ENCODE measurements at regions not wholly inside any gene's neighbourhood (a gene's known extent, or its start where the extent isn't known, plus 50 kb on each side); places are given as distances from the start of the nearest gene placed in this dataset.

DNA sequence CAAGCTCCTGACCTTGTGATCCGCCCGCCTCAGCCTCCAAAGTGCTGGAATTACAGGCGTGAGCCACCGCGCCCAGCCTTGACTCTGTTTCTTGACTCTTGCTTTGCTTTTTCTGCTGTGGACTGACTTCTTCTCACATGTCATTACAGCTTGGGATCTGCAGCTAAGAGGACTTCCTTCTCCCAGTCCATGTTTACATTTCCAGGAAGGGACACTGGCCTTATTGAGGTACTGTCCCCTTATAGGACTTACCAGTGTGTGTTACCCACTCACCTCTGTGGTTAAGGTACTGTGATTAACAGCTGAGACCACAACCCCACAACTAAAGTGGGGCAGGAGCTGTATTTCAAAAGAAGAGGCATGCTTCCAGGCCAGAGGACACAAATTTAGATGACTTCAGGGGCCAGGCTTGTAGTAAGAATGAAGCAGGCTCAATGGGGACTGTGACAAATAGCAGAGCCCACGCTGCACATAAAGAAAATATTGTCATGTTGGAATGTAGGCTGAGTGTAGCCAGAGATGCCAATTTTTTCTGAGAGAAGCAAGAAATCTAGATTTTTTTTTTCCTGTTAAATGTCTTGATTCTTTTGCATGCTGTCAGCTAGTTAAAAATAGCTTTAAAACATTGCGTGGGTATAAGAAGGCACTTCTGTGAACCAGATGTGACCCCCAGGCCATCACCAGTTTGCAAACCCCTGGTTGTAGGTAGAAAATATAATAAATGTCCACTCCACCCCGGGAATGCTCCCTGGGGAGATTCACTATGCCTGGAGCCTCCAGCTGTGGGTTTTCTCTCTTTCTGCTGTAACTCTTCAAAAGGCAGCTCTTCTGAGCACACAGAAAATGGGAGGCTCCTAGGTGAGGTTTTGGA lies 75.0 kb downstream of the PTPDC1 start:
- FAIRE-seq, result no peak
- no peak for DNase-seq (ENCODE audit: low spot score)

DNA sequence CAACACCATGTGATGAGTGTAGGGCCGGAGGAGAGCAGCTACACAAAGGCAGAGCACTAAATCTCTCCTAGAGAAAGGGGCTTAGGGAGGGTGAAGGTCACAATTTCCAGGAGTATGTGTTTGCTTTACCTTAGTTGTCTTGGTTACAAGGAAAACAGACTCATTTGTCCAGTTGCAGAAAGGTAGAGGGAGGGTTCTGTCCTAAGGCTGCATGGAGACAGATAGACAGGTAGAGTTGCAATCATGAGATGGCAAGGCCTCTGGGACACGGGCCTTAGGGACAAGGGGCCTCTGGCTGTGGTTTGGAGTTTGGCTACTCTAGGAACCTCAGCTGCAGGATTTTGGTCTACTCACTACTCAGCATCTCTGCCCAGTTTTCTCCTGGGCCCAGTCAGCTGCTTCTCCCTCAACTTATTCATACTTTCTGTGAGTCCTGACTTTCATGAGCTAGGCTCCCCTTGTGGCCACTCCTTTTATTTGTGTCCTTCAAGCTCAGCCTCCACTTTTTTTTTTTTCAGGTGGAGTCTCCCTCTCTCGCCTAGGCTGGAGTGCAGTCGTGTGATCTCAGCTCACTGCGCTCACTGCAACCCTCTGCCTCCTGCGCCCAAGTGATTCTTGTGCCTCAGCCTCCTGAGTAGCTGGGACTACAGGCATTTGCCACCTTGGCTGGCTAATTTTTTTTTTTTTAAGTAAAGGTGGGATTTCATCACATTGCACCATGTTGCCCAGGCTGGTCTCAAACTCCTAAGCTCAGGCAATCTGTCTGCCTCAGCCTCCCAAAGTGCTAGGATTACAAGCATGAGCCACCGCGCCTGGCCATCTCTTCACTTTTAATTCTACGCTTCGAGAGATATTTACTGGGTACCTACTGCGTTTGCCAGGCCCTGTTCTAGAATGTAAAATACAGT lies 76.6 kb downstream of the PTPDC1 start:
- DNase-seq (ENCODE audit: low spot score) (no peak), FAIRE-seq (no peak)

DNA sequence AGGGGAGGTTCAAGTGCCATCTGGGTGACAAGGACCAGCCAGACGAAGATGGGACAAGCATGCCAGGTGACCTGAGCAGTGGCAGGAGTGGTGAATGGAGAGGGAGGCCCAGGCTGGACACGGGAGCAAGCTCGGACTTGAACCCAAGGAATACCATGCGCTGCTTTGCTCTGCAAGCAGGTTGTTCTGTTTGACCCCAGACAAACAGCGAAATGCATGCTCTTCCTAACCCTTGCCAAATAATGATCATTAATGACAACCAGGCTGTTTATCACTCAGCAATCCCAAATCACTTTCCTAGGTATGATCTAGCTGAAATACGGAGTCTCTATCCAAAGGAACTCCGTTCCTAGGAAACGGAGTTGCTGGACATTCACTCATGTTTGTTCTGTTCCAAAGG lies 77.4 kb downstream of the PTPDC1 start:
- no peak for FAIRE-seq
- DNase-seq (ENCODE audit: low spot score), result no peak

DNA sequence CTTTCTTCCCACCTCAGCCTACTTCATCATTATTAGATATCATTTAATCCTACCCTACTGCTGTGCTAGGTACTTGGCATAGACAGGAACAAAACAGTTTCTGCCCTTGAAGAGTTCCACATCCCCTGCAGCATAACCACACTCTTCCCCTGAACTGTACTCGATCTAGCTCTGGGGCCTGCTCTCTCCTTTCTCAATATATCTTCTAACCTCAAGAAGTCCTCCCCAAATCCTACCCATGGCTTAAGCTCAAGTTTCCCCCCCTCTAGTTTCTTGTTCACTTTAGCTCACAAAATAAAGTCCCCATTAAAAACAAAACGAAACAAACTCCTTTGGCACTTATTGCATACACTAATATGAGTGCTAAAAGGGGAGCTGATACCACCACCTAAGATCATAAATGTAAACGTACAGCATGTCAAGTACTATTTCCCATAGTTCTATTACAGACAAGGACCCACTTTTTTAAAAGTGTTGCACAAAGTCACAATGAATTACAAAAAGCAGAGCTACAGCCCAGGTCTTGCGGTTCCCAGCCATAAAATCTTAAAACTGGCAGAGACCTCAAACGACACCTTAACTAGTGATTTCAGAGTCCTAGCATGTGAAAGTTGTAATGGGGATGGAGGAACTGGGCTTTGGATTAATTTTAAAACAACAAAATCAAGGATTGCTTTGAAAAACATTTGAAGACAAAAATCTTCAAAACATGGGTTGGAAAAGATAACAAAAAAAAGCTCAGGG lies 80.7 kb downstream of the PTPDC1 start:
- no peak for FAIRE-seq
- no peak for DNase-seq (ENCODE audit: low spot score)

GRCh38 chr9:94165592-94166235 lies 81.5 kb downstream of the PTPDC1 start:
- FAIRE-seq, result peak; percentile 72
- DNase-seq (ENCODE audit: low spot score), result peak; percentile 98

DNA sequence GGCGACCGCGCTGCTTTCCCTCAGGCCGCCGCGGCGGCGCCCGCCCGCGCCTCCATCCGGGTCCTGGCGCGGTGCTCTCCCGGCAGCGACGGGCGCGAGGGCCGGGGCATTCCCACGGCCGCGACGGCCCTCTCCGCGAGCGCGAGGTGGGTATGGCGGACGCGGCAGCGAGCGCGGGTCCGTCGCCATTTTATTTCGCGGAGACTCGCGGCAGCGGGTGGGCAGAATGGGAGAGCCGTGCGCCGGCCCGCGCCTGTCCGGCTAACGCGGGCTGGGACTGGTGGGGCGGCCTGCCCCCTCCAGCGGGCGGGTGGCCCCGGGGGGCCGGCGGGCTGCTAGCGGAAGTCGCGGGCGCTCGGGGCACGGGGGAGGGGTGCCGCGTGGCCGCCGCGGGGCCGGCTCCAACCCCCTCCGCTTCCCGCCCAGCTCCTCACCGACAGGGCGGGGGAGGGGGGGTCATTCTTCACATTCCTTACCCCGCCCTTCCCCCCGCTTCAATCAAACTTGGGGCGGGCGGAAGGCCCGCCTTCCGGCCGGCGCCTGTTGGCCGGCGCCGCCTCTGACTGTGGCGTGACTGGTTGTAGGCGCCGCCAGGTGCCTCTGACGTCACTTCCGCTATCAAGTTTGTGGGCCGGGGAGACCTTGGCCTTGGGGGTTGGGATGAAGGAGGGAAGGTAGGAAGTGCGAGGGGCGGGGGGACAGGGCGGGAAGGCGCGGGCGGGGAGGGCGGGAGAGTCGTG lies 82.1 kb downstream of the PTPDC1 start:
- peak; percentile 63 for FAIRE-seq
- peak; percentile 99 for DNase-seq (ENCODE audit: low spot score)

- FAIRE-seq (no peak), DNase-seq (ENCODE audit: low spot score) (no peak)
Measured at GRCh38 chr9:94166976-94167346, 82.7 kb downstream of the PTPDC1 start.

DNA sequence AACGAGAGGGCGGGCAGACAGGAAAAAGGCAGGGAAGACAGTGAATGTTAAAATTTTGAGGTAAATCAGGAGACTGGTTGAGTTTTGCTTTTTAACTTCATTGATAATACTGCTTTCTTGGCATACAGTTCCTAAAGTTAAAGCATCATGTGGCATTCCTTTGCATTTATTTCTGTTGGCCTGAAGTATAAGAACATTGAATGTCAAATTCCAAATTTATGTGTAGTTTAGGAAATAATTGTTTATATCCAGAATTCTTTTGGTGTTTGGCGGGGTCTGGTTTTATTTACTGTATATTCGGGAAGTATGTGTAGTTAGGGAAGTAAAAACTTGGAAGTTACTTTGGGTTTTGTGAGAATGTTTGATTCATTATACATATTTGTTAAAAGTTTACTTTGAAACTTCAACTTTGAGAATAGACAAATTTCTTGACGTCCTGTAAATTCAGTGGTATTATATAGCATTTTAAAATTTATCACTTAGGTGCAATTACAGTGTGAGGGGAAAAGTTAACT lies 83.2 kb downstream of the PTPDC1 start:
- DNase-seq (ENCODE audit: low spot score), result no peak
- FAIRE-seq, result peak; percentile 17

DNA sequence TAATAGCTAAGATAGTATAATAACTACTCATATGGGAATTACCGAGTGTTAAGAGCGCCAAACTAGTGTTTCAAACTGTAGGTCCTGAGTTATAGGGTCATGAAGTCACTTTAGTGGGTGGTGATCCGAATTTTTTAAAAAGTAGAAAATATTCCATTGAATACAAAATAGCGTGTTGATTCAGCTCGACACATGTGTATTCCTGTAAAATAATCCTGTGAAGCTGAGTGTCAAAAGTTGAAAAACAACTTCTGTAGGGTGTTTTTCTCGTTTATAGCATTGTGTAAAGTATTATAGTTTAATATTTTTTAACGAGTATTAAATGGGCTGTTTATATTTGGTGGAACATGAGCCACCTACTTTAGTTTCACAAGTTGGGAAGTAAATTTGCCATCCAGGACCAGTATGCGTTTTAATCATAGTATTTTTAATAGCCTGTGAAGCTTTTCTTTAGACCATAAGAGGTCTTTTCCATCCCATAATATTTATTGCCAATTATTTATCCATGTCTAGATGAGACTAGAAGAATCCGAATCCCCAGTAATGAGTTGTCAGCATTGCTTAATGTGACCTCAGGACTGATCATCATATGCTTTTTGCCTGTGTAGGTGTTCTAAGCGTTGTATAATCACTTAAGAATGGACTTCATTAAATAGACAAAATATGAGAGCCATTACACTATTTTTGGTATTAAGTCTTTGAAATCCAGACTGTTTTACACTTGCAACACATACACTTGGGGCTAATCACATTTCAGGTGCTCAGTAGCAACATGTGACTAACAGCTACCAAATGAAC lies 84.1 kb downstream of the PTPDC1 start:
- FAIRE-seq (no peak), DNase-seq (ENCODE audit: low spot score) (no peak)

- peak; percentile 7 for FAIRE-seq
Measured at GRCh38 chr9:94169968-94170367, 85.7 kb downstream of the PTPDC1 start.

DNA sequence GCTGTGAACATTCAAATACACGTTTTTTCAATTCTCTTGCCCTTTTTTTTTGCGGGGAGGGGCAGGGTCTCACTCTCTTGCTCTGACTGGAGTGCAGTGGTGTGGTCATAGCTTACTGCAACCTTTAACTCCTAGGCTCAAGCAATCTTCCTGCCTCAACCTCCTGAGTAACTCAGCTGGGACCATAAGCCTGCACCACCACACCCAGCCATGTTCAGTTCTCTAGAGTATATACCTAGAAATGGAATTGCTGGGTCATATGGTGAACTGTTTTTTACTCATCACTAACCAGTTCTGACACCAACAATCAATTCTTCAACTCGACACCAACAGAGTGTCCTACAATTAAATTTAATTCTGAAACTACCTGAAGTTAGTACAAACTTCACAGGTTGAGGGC lies 85.5 kb upstream of the ZNF169 start:
- DNase-seq (ENCODE audit: low spot score) (no peak), FAIRE-seq (no peak)

More at GRCh38 chr9:94169968-94170367, 85.7 kb downstream of the PTPDC1 start:
- no peak for DNase-seq (ENCODE audit: low spot score)

DNA sequence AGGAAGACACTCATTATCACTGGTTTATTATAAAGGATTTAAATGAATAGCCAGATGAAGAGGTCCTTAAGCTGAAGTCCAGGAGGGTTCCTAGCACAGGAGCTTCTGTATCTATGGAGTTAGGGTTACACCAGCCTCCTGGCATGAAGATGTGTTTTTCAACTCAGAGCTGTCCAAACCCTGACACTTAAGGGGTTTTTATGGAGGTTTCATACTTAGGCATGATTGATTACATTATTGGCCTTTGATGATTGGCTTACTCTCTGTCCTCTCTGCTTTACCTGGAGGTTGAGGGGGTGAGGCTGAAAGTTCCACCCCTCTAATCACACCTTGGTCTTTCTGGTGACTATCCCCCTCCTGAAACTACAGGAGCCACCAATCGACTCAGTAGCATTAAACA lies 84.9 kb upstream of the ZNF169 start:
- FAIRE-seq (no peak), DNase-seq (ENCODE audit: low spot score) (no peak)

- FAIRE-seq (no peak), DNase-seq (ENCODE audit: low spot score) (no peak)
Measured at GRCh38 chr9:94175669-94176068, 83.4 kb upstream of the ZNF169 start.

GRCh38 chr9:94176608-94177007 lies 82.5 kb upstream of the ZNF169 start:
- no peak for FAIRE-seq
- no peak for DNase-seq (ENCODE audit: low spot score)

DNA sequence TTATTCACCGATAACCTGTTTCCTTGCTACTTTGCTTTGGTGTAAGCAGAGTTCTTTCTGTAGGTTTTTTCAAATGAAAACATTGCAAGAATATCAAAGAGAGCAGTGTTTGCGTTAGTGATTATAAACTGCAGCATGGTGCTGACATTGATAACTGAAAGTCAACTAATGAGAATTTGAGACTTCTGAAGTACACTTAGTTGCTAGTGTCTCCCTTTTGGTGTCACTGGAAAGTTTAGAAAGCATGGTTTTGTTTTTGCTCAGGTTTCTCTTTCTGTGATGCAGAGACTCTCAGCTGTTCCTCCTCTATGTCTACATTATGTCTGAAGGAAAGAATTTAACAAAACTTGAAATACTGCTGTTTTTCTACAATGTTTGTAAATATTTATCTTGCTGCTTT lies 80.2 kb upstream of the ZNF169 start:
- DNase-seq (ENCODE audit: low spot score) (no peak), FAIRE-seq (no peak)

GRCh38 chr9:94181408-94182181 lies 77.5 kb upstream of the ZNF169 start:
- FAIRE-seq (no peak), DNase-seq (ENCODE audit: low spot score) (no peak)

GRCh38 chr9:94182532-94182931 lies 76.6 kb upstream of the ZNF169 start:
- FAIRE-seq (no peak), DNase-seq (ENCODE audit: low spot score) (no peak)

GRCh38 chr9:94183240-94183999 lies 75.7 kb upstream of the ZNF169 start:
- DNase-seq (ENCODE audit: low spot score), result no peak
- no peak for FAIRE-seq
